MM.1S (cell line): ENCODE measurements at regions not wholly inside any gene's neighbourhood (a gene's known extent, or its start where the extent isn't known, plus 50 kb on each side); places are given as distances from the start of the nearest gene placed in this dataset.

Experiments
- DNase-seq: peaks from one replicate; pipeline ENCODE4 v3.0.0-alpha.2; 2015
- H2AFZ ChIP-seq: fragments of 300-600 bp; sonication (generic); 2 replicates; pipeline ENCODE4 v1.6.0; 2016; ENCODE audit warnings: antibody characterized with exemption, low read length
- H3F3A ChIP-seq: fragments of 300-600 bp; sonication (generic); 2 replicates; pipeline ENCODE4 v1.6.1; 2016; ENCODE audit warnings: mild to moderate bottlenecking, antibody characterized with exemption, low read length, moderate library complexity, mixed read lengths; ENCODE audit not compliant: insufficient read depth
- H3K27ac ChIP-seq: fragments of 300-600 bp; sonication (generic); 2 replicates; pipeline ENCODE4 v1.5.1; 2016; ENCODE audit warnings: mild to moderate bottlenecking, low read length
- H3K27me3 ChIP-seq: fragments of 300-600 bp; sonication (generic); replicated peaks from 2 replicates; pipeline ENCODE4 v1.6.0; 2016; ENCODE audit warnings: low read length; ENCODE audit not compliant: insufficient read depth
- H3K36me3 ChIP-seq: fragments of 300-600 bp; sonication (generic); replicated peaks from 2 replicates; pipeline ENCODE4 v1.6.1; 2016; ENCODE audit warnings: mild to moderate bottlenecking, low read length, mixed read lengths; ENCODE audit not compliant: insufficient read depth
- H3K4me1 ChIP-seq: fragments of 300-600 bp; sonication (generic); 2 replicates; pipeline ENCODE4 v1.6.1; 2016; ENCODE audit warnings: low read length, mixed read lengths
- H3K4me2 ChIP-seq: fragments of 300-600 bp; sonication (generic); 2 replicates; pipeline ENCODE4 v1.6.0; 2016; ENCODE audit warnings: low read depth, low read length
- H3K4me3 ChIP-seq: fragments of 300-600 bp; sonication (generic); 2 replicates; pipeline ENCODE4 v1.5.1; 2016; ENCODE audit warnings: low read length, mixed read lengths
- H3K79me2 ChIP-seq: fragments of 300-600 bp; sonication (generic); 2 replicates; pipeline ENCODE4 v1.6.1; 2016; ENCODE audit warnings: mixed run types, low read length, mixed read lengths
- H3K9ac ChIP-seq: fragments of 300-600 bp; sonication (generic); 2 replicates; pipeline ENCODE4 v1.6.1; 2016; ENCODE audit warnings: low read length, mixed read lengths
- H3K9me2 ChIP-seq: fragments of 300-600 bp; sonication (generic); replicated peaks from 2 replicates; pipeline ENCODE4 v1.6.1; 2016; ENCODE audit warnings: mild to moderate bottlenecking, low read length, mixed read lengths; ENCODE audit not compliant: insufficient read depth
- H3K9me3 ChIP-seq: fragments of 300-600 bp; sonication (generic); replicated peaks from 2 replicates; pipeline ENCODE4 v1.6.1; 2016; ENCODE audit warnings: mild to moderate bottlenecking, low read length, mixed read lengths; ENCODE audit not compliant: insufficient read depth
- H4K20me1 ChIP-seq: fragments of 300-600 bp; sonication (generic); 2 replicates; pipeline ENCODE4 v1.6.1; 2016; ENCODE audit warnings: mild to moderate bottlenecking, low read length, moderate library complexity, mixed read lengths; ENCODE audit not compliant: insufficient read depth
- EZH2 ChIP-seq: fragments of 300-600 bp; sonication (generic); optimal IDR thresholded peaks from 2 replicates; pipeline ENCODE3; 2017; ENCODE audit warnings: low read depth, mild to moderate bottlenecking, antibody characterized with exemption, low read length, mixed read lengths
- EZH2phosphoT487 ChIP-seq: fragments of 300-600 bp; sonication (generic); IDR thresholded peaks from 2 replicates; pipeline ENCODE4 v1.6.1; 2018; ENCODE audit warnings: antibody characterized with exemption, low read length
- TF ChIP-seq, protein P1 (sequence below): fragments of 300-600 bp; sonication (generic); IDR thresholded peaks from 2 replicates; pipeline ENCODE4 v1.5.1; 2016; ENCODE audit warnings: antibody characterized with exemption, low read length, mixed read lengths

DNA sequence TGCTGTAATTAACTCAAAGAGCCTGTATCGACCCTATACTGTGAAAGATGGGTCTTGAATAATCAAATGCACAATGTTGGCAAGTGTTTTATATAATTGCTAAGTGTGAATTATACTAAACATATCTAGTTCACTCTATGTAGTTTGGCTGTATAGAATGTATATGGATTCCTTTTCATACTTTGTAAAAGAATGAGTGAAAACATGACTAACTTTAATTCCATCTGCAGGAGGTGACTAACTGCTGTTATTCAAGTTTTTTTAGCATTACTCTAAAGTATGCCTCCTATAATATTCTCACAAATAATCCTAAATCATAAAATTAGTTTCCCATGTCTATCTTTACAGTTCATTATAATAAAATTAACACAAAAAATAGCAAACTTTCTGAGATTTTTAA is 394.0 kb upstream of the MON1B start:
- no peaks in the 10 kb centered on the region for H4K20me1 ChIP-seq
- no peak overlapping the region for H2AFZ ChIP-seq
- H3K27me3 ChIP-seq = no peaks in the 10 kb centered on the region
- H3K4me3 ChIP-seq = no peak overlapping the region
- H3K36me3 ChIP-seq = no peaks in the 10 kb centered on the region
- H3K79me2 ChIP-seq = no peaks in the 10 kb centered on the region
- H3K4me2 ChIP-seq = no peak overlapping the region
- no peak overlapping the region for H3K9ac ChIP-seq
- TF ChIP-seq, protein P1, sequence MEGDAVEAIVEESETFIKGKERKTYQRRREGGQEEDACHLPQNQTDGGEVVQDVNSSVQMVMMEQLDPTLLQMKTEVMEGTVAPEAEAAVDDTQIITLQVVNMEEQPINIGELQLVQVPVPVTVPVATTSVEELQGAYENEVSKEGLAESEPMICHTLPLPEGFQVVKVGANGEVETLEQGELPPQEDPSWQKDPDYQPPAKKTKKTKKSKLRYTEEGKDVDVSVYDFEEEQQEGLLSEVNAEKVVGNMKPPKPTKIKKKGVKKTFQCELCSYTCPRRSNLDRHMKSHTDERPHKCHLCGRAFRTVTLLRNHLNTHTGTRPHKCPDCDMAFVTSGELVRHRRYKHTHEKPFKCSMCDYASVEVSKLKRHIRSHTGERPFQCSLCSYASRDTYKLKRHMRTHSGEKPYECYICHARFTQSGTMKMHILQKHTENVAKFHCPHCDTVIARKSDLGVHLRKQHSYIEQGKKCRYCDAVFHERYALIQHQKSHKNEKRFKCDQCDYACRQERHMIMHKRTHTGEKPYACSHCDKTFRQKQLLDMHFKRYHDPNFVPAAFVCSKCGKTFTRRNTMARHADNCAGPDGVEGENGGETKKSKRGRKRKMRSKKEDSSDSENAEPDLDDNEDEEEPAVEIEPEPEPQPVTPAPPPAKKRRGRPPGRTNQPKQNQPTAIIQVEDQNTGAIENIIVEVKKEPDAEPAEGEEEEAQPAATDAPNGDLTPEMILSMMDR = no peak
- no peak for TF ChIP-seq EZH2phosphoT487
- no peak for TF ChIP-seq EZH2
- H3K9me2 ChIP-seq = no peaks in the 10 kb centered on the region
- H3K9me3 ChIP-seq = no peaks in the 10 kb centered on the region
- no peak for DNase-seq
- no peak overlapping the region for H3K27ac ChIP-seq
- no peaks in the 10 kb centered on the region for H3F3A ChIP-seq
- no peaks in the 10 kb centered on the region for H3K4me1 ChIP-seq

DNA sequence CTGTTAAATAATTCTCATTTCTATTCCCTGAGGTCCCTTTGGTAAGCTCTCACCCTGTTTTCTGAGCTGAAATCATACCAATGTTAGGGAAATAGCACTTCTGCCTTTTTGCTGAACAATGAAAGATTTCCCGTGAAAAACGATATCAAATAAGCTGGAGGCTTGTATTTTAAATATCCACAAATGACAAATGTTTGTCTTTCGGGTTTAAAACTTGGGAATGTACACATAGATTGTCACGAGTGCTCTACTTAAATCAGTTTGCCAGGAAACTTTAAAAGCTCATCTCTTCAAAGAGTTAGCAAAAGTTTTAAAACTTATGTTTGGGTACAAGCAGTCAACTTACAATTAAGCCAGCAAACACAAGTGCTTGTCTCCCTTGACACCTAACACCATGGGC is 393.5 kb upstream of the MON1B start:
- Histone ChIP-seq H2AFZ (no peak overlapping the region), H3K27me3 (no peaks in the 10 kb centered on the region), H3K4me1 (no peaks in the 10 kb centered on the region), H3K4me3 (no peak overlapping the region), H3F3A (no peaks in the 10 kb centered on the region), H3K36me3 (no peaks in the 10 kb centered on the region), H3K9me2 (no peaks in the 10 kb centered on the region), H3K79me2 (no peaks in the 10 kb centered on the region), H3K9ac (no peak overlapping the region), H3K27ac (no peak overlapping the region), H3K9me3 (no peaks in the 10 kb centered on the region), H3K4me2 (no peak overlapping the region), H4K20me1 (no peaks in the 10 kb centered on the region)
- TF ChIP-seq, protein P1 = no peak
- TF ChIP-seq EZH2phosphoT487 = no peak
- no peak for TF ChIP-seq EZH2
- DNase-seq = no peak

DNA sequence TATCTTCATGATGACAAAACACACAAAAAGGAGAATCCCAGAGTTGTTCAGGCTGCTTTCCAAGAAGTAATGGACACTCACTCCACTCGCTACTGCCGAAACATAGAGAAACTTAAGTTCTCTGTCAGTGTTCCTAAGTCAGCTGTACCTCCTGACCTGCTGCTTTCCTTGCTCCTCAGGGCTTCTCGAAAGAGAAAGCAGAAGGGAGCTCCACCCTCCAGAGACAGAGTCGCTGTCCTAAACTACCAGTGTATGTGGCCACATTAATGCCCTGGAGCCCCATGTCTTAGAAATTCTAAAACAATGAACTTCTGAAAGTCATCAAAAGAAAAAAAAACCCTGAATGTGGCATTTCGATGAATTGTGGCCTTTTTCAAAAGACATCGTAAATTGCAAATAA is 390.8 kb upstream of the MON1B start:
- Histone ChIP-seq H3K36me3 (no peaks in the 10 kb centered on the region), H3K9ac (no peak overlapping the region), H3K4me3 (no peak overlapping the region), H4K20me1 (no peaks in the 10 kb centered on the region), H3K79me2 (no peaks in the 10 kb centered on the region), H3F3A (no peaks in the 10 kb centered on the region), H3K27ac (no peak overlapping the region), H3K4me2 (no peak overlapping the region), H2AFZ (no peak overlapping the region), H3K4me1 (no peaks in the 10 kb centered on the region), H3K9me2 (no peaks in the 10 kb centered on the region), H3K27me3 (no peaks in the 10 kb centered on the region), H3K9me3 (no peaks in the 10 kb centered on the region)
- no peak for TF ChIP-seq EZH2
- no peak for DNase-seq

DNA sequence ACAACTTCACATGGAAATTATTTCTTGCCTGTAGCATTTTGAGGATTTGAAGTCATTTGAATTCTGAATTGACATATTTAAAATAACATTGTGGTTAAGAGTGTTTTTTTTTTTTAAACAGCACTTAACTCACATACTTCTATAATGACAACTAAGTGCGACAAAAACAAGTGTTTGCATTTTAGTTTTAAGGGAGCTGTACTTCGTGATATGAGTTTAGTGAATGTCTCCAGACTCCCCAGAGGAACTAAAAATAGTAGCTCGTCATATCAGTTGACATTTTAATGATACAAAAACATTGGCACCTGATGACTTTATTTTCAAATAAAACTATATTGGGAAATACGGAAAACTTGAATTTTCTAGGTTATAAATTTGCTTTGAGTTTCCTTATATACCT is 389.6 kb upstream of the MON1B start:
- DNase-seq = no peak
- H3K9ac ChIP-seq = no peak overlapping the region
- H3K79me2 ChIP-seq = no peaks in the 10 kb centered on the region
- H3K27ac ChIP-seq = no peak overlapping the region
- H3K9me3 ChIP-seq = no peaks in the 10 kb centered on the region
- no peak overlapping the region for H2AFZ ChIP-seq
- TF ChIP-seq, protein P1 = no peak
- no peak for TF ChIP-seq EZH2
- TF ChIP-seq EZH2phosphoT487 = no peak
- no peaks in the 10 kb centered on the region for H3K4me1 ChIP-seq
- H3K4me2 ChIP-seq = no peak overlapping the region
- H4K20me1 ChIP-seq = no peaks in the 10 kb centered on the region
- H3K36me3 ChIP-seq = no peaks in the 10 kb centered on the region
- H3F3A ChIP-seq = no peaks in the 10 kb centered on the region
- H3K27me3 ChIP-seq = no peaks in the 10 kb centered on the region
- H3K4me3 ChIP-seq = no peak overlapping the region
- no peaks in the 10 kb centered on the region for H3K9me2 ChIP-seq
